ENCODE measurements at regions not wholly inside any gene's neighbourhood (a gene's known extent, or its start where the extent isn't known, plus 50 kb on each side); places are given as distances from the start of the nearest gene placed in this dataset.

DNA sequence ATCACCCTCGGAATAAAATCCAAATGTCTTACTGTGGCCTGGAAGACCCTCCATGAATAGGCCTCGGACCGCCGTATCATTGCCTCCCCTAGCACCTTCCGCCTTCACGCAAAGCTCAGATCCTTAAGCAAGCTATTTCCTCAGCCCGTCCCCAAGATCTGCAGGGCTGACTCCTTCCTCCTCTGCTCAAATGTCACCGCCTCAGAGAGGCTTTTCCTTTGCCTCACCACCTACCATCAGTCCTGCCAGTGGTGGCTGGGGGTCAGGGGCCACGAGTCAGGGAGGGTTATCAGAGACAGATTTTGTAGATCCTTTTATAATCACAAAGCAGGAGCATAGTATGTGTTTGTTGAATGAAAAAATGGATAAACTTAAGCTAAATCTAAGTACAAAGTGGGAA lies 74.4 kb upstream of the KIF2A start:
- TF ChIP-seq CTCF (IDR thresholded peaks at IDR 0.05), result no peak
- TF ChIP-seq POLR2A (IDR thresholded peaks at IDR 0.05), result no peak

All from testis (tissue), 2 donors.